ENCODE measurements at regions not wholly inside any gene's neighbourhood (a gene's known extent, or its start where the extent isn't known, plus 50 kb on each side); places are given as distances from the start of the nearest gene placed in this dataset.

DNA sequence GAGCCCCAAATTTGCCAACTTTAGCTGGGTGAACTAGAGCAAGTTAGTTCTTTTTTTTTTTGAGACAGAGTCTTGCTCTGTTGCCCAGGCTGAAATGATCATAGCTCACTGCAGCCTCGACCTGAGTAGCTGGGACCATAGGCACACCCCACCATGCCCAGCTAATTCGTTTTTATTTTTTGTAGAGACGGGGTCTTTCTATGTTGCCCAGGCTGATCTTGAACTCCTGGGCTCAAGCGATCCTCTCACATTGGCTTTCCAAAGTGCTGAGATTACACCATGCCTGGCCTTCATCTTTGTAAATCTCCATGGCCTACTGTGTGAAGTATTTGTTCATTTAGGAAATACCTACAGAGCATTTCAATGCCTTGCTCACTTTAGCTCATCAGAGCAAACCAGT is 105.6 kb upstream of the SLC44A3 start:
- H3K79me2 ChIP-seq (ENCODE audit: insufficient read depth, low read length) = no peaks in the 10 kb centered on the region
- peaks cover 2% of the 10 kb centered on the region for H3K9me3 Mint-ChIP-seq (ENCODE audit: unreplicated experiment)
- no peak overlapping the region for H3K4me3 ChIP-seq (ENCODE audit: insufficient read depth, low read depth, low read length)
- H4K20me1 ChIP-seq (ENCODE audit: insufficient read depth, low read length) = no peaks in the 10 kb centered on the region
- H3K27ac Mint-ChIP-seq (ENCODE audit: unreplicated experiment) = peak overlapping the region; percentile 84
- no peak overlapping the region for H3K9ac ChIP-seq (ENCODE audit: low read length)
- no peak overlapping the region for H2AFZ ChIP-seq (ENCODE audit: low read depth, low read length)
- H3K4me2 ChIP-seq (ENCODE audit: low read length) = no peak overlapping the region
- peaks cover 29% of the 10 kb centered on the region for H3K4me1 Mint-ChIP-seq (ENCODE audit: low read depth, unreplicated experiment)
- no peak overlapping the region for H3K4me3 Mint-ChIP-seq (ENCODE audit: unreplicated experiment)
- DNase-seq (ENCODE audit: low read depth) (no peak), FAIRE-seq (no peak)
- no peaks in the 10 kb centered on the region for H3K27me3 Mint-ChIP-seq (ENCODE audit: low read depth, unreplicated experiment)
- H3K4me1 ChIP-seq (ENCODE audit: insufficient read depth, low read length) = peaks cover 31% of the 10 kb centered on the region
- H3K27ac ChIP-seq (ENCODE audit: low read depth, low read length) = peak overlapping the region; percentile 49
- H3K9me3 ChIP-seq (ENCODE audit: insufficient read depth, low read depth, low read length) = no peaks in the 10 kb centered on the region
- H3K36me3 ChIP-seq (ENCODE audit: insufficient read depth, low read length) = no peaks in the 10 kb centered on the region
- peaks cover 2% of the 10 kb centered on the region for H3K36me3 Mint-ChIP-seq (ENCODE audit: low read depth, unreplicated experiment)
- H3K27me3 ChIP-seq (ENCODE audit: insufficient read depth, low read length) = no peaks in the 10 kb centered on the region
- TF ChIP-seq, protein P1, sequence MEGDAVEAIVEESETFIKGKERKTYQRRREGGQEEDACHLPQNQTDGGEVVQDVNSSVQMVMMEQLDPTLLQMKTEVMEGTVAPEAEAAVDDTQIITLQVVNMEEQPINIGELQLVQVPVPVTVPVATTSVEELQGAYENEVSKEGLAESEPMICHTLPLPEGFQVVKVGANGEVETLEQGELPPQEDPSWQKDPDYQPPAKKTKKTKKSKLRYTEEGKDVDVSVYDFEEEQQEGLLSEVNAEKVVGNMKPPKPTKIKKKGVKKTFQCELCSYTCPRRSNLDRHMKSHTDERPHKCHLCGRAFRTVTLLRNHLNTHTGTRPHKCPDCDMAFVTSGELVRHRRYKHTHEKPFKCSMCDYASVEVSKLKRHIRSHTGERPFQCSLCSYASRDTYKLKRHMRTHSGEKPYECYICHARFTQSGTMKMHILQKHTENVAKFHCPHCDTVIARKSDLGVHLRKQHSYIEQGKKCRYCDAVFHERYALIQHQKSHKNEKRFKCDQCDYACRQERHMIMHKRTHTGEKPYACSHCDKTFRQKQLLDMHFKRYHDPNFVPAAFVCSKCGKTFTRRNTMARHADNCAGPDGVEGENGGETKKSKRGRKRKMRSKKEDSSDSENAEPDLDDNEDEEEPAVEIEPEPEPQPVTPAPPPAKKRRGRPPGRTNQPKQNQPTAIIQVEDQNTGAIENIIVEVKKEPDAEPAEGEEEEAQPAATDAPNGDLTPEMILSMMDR (IDR thresholded peaks at IDR 0.05; ENCODE audit: insufficient read depth, low read depth, low read length) = no peak
- no peak for TF ChIP-seq EZH2 (IDR thresholded peaks at IDR 0.05; ENCODE audit: insufficient read depth, low read length)

- Histone ChIP-seq H3K9ac (ENCODE audit: low read length) (peak overlapping the region; percentile 17), H3K4me1 (ENCODE audit: insufficient read depth, low read length) (peaks cover 31% of the 10 kb centered on the region), H3K27ac (ENCODE audit: low read depth, low read length) (peak overlapping the region; percentile 49), H3K9me3 (ENCODE audit: insufficient read depth, low read depth, low read length) (no peaks in the 10 kb centered on the region), H3K79me2 (ENCODE audit: insufficient read depth, low read length) (no peaks in the 10 kb centered on the region), H3K4me2 (ENCODE audit: low read length) (peak overlapping the region; percentile 9), H3K4me3 (ENCODE audit: insufficient read depth, low read depth, low read length) (no peak overlapping the region), H4K20me1 (ENCODE audit: insufficient read depth, low read length) (no peaks in the 10 kb centered on the region), H3K36me3 (ENCODE audit: insufficient read depth, low read length) (no peaks in the 10 kb centered on the region), H2AFZ (ENCODE audit: low read depth, low read length) (no peak overlapping the region), H3K27me3 (ENCODE audit: insufficient read depth, low read length) (no peaks in the 10 kb centered on the region)
- Mint-ChIP-seq H3K4me3 (ENCODE audit: unreplicated experiment) (no peak overlapping the region), H3K27me3 (ENCODE audit: low read depth, unreplicated experiment) (no peaks in the 10 kb centered on the region), H3K9me3 (ENCODE audit: unreplicated experiment) (peaks cover 2% of the 10 kb centered on the region), H3K27ac (ENCODE audit: unreplicated experiment) (peak overlapping the region; percentile 84), H3K36me3 (ENCODE audit: low read depth, unreplicated experiment) (peaks cover 2% of the 10 kb centered on the region), H3K4me1 (ENCODE audit: low read depth, unreplicated experiment) (peaks cover 32% of the 10 kb centered on the region)
- TF ChIP-seq, protein P1 (IDR thresholded peaks at IDR 0.05; ENCODE audit: insufficient read depth, low read depth, low read length) = no peak
- TF ChIP-seq EZH2 (IDR thresholded peaks at IDR 0.05; ENCODE audit: insufficient read depth, low read length) = no peak
- no peak for DNase-seq (ENCODE audit: low read depth)
- no peak for FAIRE-seq
Observed at GRCh38 chr1:94714152-94714551, 106.0 kb upstream of the SLC44A3 start.

GRCh38 chr1:94713472-94714141 is 106.5 kb upstream of the SLC44A3 start:
- peak overlapping the region; percentile 17 for H3K9ac ChIP-seq (ENCODE audit: low read length)
- no peaks in the 10 kb centered on the region for H4K20me1 ChIP-seq (ENCODE audit: insufficient read depth, low read length)
- H2AFZ ChIP-seq (ENCODE audit: low read depth, low read length) = no peak overlapping the region
- H3K27me3 ChIP-seq (ENCODE audit: insufficient read depth, low read length) = no peaks in the 10 kb centered on the region
- Mint-ChIP-seq H3K4me3 (ENCODE audit: unreplicated experiment) (no peak overlapping the region), H3K27ac (ENCODE audit: unreplicated experiment) (peak overlapping the region; percentile 84), H3K27me3 (ENCODE audit: low read depth, unreplicated experiment) (no peaks in the 10 kb centered on the region), H3K4me1 (ENCODE audit: low read depth, unreplicated experiment) (peaks cover 36% of the 10 kb centered on the region), H3K36me3 (ENCODE audit: low read depth, unreplicated experiment) (peaks cover 2% of the 10 kb centered on the region), H3K9me3 (ENCODE audit: unreplicated experiment) (peaks cover 2% of the 10 kb centered on the region)
- TF ChIP-seq, protein P1 (IDR thresholded peaks at IDR 0.05; ENCODE audit: insufficient read depth, low read depth, low read length) = no peak
- no peak for TF ChIP-seq EZH2 (IDR thresholded peaks at IDR 0.05; ENCODE audit: insufficient read depth, low read length)
- FAIRE-seq (peak; percentile 45), DNase-seq (ENCODE audit: low read depth) (peak; percentile 95)
- peaks cover 31% of the 10 kb centered on the region for H3K4me1 ChIP-seq (ENCODE audit: insufficient read depth, low read length)
- no peaks in the 10 kb centered on the region for H3K79me2 ChIP-seq (ENCODE audit: insufficient read depth, low read length)
- H3K4me2 ChIP-seq (ENCODE audit: low read length) = peak overlapping the region; percentile 9
- H3K27ac ChIP-seq (ENCODE audit: low read depth, low read length) = peak overlapping the region; percentile 56
- no peaks in the 10 kb centered on the region for H3K9me3 ChIP-seq (ENCODE audit: insufficient read depth, low read depth, low read length)
- H3K4me3 ChIP-seq (ENCODE audit: insufficient read depth, low read depth, low read length) = no peak overlapping the region
- no peaks in the 10 kb centered on the region for H3K36me3 ChIP-seq (ENCODE audit: insufficient read depth, low read length)
